GM18505 (cell line): ENCODE measurements at regions not wholly inside any gene's neighbourhood (a gene's known extent, or its start where the extent isn't known, plus 50 kb on each side); places are given as distances from the start of the nearest gene placed in this dataset.

Experiments
- ATAC-seq: cut with Tn5 transposase; IDR thresholded peaks from one replicate; pipeline ENCODE4 v1.9.1; 2021; ENCODE audit not compliant: unreplicated experiment
- POLR2A ChIP-seq: IDR thresholded peaks from 4 replicates; pipeline ENCODE4 v1.6.1; 2011; ENCODE audit warnings: borderline replicate concordance; ENCODE audit not compliant: insufficient read depth, insufficient read length; ENCODE audit errors: extremely low read depth

DNA sequence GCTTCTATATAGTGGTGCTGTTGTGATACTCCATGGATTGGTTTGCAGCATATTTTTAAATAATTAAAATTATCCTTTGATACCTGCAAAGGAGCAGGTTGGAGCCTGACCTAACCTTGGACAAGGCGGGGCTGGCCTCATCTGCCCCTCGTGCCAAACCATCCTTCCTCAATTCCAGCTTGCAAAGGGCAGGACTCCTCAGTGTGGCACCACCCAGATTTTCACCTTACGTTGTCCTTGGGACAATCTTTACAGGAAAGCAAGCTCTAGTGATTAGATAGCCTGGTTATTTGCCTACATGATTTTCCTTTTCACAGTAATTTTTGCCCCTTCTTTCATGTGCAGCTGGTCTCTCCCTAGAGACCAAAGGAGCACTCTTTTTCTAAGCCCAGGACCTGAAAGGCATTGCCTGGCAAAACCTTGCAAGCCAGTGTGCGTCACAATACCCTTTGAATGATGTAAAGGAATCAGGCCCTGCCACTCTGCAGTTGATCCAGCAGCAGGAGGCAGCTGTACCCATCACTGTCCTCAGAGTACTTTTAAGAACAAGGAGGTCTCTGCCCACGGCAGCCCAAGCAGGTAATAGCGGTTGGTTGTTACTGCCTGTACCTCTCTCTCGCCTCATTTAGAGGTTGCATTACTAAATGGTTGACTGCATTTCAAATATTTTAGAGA, 99.4 kb downstream of the ADSS2 start:
- TF ChIP-seq POLR2A = no peak

DNA sequence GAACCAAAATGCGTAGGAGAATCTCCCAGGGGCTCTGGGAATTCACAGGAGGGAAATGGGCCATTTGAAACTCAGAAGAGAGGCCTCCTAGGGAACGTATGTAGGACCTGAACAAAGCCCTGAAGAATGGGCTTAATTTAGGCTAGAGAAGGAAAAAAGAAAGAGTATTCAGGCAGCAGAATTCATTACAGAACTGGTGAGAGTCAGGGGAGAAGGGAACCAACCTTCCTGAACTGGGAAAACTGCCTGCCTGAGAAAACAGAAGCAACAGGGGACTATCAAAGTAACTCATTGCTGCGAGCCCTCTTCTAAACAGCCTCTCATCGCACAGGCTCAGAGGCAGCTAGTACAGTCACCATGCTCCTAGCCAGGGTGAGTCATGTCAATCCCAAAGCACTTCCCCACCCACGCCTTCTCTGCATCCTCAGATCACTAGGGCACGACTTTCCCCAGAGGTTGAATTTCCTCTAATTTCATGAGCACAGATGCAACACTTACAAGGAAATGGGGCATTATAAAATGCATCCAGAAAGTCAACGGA, 98.1 kb downstream of the ADSS2 start:
- ATAC-seq = peak; percentile 62
- TF ChIP-seq POLR2A = peak; percentile 32

More for the DNA sequence above, 99.4 kb downstream of the ADSS2 start:
- no peak for ATAC-seq

DNA sequence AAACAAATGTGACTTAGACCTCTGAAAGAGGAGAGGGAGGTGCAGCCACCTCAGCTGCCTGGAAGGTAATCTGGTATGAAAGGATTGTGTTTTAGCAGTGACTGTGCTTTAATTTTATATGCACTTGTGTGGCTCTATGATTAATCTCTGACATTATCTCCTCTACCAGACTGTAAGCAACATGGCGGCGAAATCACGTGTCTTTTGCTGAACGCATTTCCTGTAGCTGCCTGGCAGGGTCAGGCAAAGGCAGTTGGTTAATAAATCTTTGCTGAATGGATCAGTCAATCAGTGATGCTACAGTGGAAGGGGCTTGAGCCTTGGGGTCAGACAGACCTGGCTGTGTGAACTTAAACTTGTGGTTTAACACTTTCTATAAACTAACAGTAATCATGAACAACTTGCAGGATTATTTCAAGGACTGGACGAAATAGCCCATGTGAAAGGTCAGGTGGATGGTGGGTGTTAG, 96.9 kb downstream of the ADSS2 start:
- no peak for ATAC-seq
- no peak for TF ChIP-seq POLR2A

DNA sequence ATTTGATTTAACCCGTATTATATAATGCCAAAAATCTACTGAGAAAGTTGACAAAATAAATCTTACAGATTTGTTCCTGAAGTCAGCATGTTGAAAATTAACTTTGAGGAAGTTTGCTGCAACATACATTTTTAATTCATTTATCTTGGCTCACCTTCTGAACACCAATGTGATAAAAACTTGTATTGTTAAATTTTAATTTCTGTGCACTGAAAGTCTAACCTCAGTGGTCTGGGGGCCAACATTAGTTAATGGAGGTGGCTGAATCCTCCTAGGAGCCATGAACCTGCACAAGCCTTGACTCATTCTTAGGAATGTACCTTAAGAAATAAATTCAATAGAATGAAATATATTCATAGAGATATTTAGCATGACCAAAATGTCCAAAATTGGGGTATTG, 95.3 kb downstream of the ADSS2 start:
- no peak for TF ChIP-seq POLR2A
- no peak for ATAC-seq
